Parathyroid adenoma (tissue), 2 donors: ENCODE measurements at regions not wholly inside any gene's neighbourhood (a gene's known extent, or its start where the extent isn't known, plus 50 kb on each side); places are given as distances from the start of the nearest gene placed in this dataset.

Source experiments
- H2AFZ ChIP-seq: fragments of 300-600 bp; sonication (generic); one replicate; pipeline ENCODE4 v1.7.0; 2017; ENCODE audit warnings: antibody characterized with exemption, mild to moderate bottlenecking
- H3K27ac ChIP-seq: fragments of 300-600 bp; sonication (generic); one replicate; pipeline ENCODE4 v1.7.0; 2017
- H3K27me3 ChIP-seq: fragments of 300-600 bp; sonication (generic); one replicate; pipeline ENCODE4 v1.7.0; 2017; ENCODE audit warnings: low read length; ENCODE audit not compliant: control insufficient read depth, insufficient read depth
- H3K36me3 ChIP-seq: fragments of 300-600 bp; sonication (generic); one replicate; pipeline ENCODE4 v1.7.0; 2017; ENCODE audit warnings: low read length; ENCODE audit not compliant: control insufficient read depth, insufficient read depth
- H3K4me1 ChIP-seq: fragments of 300-600 bp; sonication (generic); one replicate; pipeline ENCODE4 v1.7.0; 2017; ENCODE audit warnings: control low read depth
- H3K4me2 ChIP-seq: fragments of 300-600 bp; sonication (generic); one replicate; pipeline ENCODE4 v1.7.0; 2017; ENCODE audit warnings: low read length
- H3K4me3 ChIP-seq: fragments of 300-600 bp; sonication (generic); one replicate; pipeline ENCODE4 v1.7.0; 2017; ENCODE audit warnings: low read depth, low read length
- H3K79me2 ChIP-seq: fragments of 300-600 bp; sonication (generic); one replicate; pipeline ENCODE4 v1.7.0; 2017; ENCODE audit warnings: control low read depth
- H3K9ac ChIP-seq: fragments of 300-600 bp; sonication (generic); one replicate; pipeline ENCODE4 v1.7.0; 2017; ENCODE audit warnings: mild to moderate bottlenecking
- H3K9me3 ChIP-seq: fragments of 300-600 bp; sonication (generic); one replicate; pipeline ENCODE4 v1.7.0; 2017; ENCODE audit warnings: low read length; ENCODE audit not compliant: control insufficient read depth
- CTCF ChIP-seq: fragments of 300-600 bp; sonication (generic); IDR thresholded peaks from one replicate; pipeline ENCODE4 v1.7.0; 2017; ENCODE audit warnings: antibody characterized with exemption, mild to moderate bottlenecking
- donor health status: primary hyperparathyroidism.

- Histone ChIP-seq H3K9me3 (no peaks in the 10 kb centered on the region), H3K27me3 (no peaks in the 10 kb centered on the region), H3K4me3 (no peak overlapping the region), H3K36me3 (no peaks in the 10 kb centered on the region), H3K4me1 (no peaks in the 10 kb centered on the region), H2AFZ (no peak overlapping the region), H3K9ac (no peak overlapping the region), H3K4me2 (no peak overlapping the region), H3K27ac (no peak overlapping the region), H3K79me2 (no peaks in the 10 kb centered on the region)
- no peak for TF ChIP-seq CTCF
These were observed 365.7 kb downstream of the EDEM1 start for GRCh38 chr3:5553203-5553602.

GRCh38 chr3:5554245-5554747 is 366.8 kb downstream of the EDEM1 start:
- H3K4me2 ChIP-seq: no peak overlapping the region

GRCh38 chr3:5560199-5560598 is 372.7 kb downstream of the EDEM1 start:
- Histone ChIP-seq H3K27me3 (no peaks in the 10 kb centered on the region), H3K4me2 (no peak overlapping the region), H2AFZ (no peak overlapping the region), H3K9ac (no peak overlapping the region), H3K36me3 (no peaks in the 10 kb centered on the region), H3K4me1 (no peaks in the 10 kb centered on the region), H3K4me3 (no peak overlapping the region), H3K27ac (no peak overlapping the region), H3K79me2 (no peaks in the 10 kb centered on the region), H3K9me3 (no peaks in the 10 kb centered on the region)
- TF ChIP-seq CTCF: no peak

More at GRCh38 chr3:5554245-5554747, 366.8 kb downstream of the EDEM1 start:
- Histone ChIP-seq H3K9ac (no peak overlapping the region), H3K27ac (no peak overlapping the region), H3K36me3 (no peaks in the 10 kb centered on the region), H3K79me2 (no peaks in the 10 kb centered on the region), H3K27me3 (no peaks in the 10 kb centered on the region), H3K4me1 (no peaks in the 10 kb centered on the region), H3K4me3 (no peak overlapping the region), H3K9me3 (no peaks in the 10 kb centered on the region), H2AFZ (no peak overlapping the region)
- TF ChIP-seq CTCF: no peak

GRCh38 chr3:5563537-5564277 is 376.2 kb downstream of the EDEM1 start:
- Histone ChIP-seq H2AFZ (no peak overlapping the region), H3K79me2 (no peaks in the 10 kb centered on the region), H3K27me3 (no peaks in the 10 kb centered on the region), H3K27ac (no peak overlapping the region), H3K4me2 (no peak overlapping the region), H3K9me3 (peaks cover 2% of the 10 kb centered on the region), H3K36me3 (no peaks in the 10 kb centered on the region), H3K4me1 (no peaks in the 10 kb centered on the region), H3K4me3 (no peak overlapping the region), H3K9ac (no peak overlapping the region)
- no peak for TF ChIP-seq CTCF

- Histone ChIP-seq H3K79me2 (no peaks in the 10 kb centered on the region), H3K27ac (no peak overlapping the region), H3K4me3 (no peak overlapping the region), H2AFZ (no peak overlapping the region), H3K4me2 (no peak overlapping the region), H3K4me1 (no peaks in the 10 kb centered on the region), H3K27me3 (no peaks in the 10 kb centered on the region), H3K9me3 (peaks cover 2% of the 10 kb centered on the region), H3K9ac (no peak overlapping the region), H3K36me3 (no peaks in the 10 kb centered on the region)
- no peak for TF ChIP-seq CTCF
These were observed 376.8 kb downstream of the EDEM1 start for GRCh38 chr3:5564278-5564666.
